ENCODE measurements at regions not wholly inside any gene's neighbourhood (a gene's known extent, or its start where the extent isn't known, plus 50 kb on each side); places are given as distances from the start of the nearest gene placed in this dataset. TPM values are rescaled to one million over a fixed set of nuclear protein-coding genes. Genes with fewer than 3 reads are reported as not detected.

DNA sequence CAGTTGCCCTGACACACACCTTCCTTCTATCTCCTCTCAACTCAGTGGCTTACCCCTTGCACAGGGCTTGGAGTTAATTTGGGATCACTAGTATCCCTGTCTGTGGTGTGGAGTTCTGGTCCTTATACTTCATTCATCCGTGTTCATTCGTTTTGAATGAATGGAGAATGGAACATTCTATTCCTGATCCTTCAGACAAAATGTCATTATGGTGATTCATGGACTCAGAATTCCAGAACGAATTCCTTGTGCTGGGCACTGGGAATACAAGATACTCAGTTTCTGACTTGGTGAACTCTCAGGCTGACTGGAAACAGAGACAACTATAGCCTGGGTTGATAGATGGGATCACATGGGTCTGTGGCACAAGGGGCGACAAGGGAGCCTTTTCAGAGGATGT, 49.9 kb upstream of the TRABD2B start:
- no peak overlapping the region for H3K4me3 ChIP-seq (ENCODE audit: low read depth, low read length)
- CTCF ChIA-PET = no interaction called here
- no peaks in the 10 kb centered on the region for H3K27me3 ChIP-seq (ENCODE audit: control insufficient read depth, insufficient read depth, low read length)
- POLR2A ChIA-PET = no interaction called here
- H3K36me3 ChIP-seq (ENCODE audit: control insufficient read depth, insufficient read depth, low read length) = no peaks in the 10 kb centered on the region
- no peak for DNase-seq (ENCODE audit: low read depth)
- TF ChIP-seq, protein P1, sequence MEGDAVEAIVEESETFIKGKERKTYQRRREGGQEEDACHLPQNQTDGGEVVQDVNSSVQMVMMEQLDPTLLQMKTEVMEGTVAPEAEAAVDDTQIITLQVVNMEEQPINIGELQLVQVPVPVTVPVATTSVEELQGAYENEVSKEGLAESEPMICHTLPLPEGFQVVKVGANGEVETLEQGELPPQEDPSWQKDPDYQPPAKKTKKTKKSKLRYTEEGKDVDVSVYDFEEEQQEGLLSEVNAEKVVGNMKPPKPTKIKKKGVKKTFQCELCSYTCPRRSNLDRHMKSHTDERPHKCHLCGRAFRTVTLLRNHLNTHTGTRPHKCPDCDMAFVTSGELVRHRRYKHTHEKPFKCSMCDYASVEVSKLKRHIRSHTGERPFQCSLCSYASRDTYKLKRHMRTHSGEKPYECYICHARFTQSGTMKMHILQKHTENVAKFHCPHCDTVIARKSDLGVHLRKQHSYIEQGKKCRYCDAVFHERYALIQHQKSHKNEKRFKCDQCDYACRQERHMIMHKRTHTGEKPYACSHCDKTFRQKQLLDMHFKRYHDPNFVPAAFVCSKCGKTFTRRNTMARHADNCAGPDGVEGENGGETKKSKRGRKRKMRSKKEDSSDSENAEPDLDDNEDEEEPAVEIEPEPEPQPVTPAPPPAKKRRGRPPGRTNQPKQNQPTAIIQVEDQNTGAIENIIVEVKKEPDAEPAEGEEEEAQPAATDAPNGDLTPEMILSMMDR (IDR thresholded peaks at IDR 0.05; ENCODE audit: insufficient read depth, low read depth, low read length) = no peak

Small RNA genes in the stretch of these regions (small RNA-seq; reads per million reads assigned to genes)
- not detected for gene CYP46A4P (ENCODE audit: insufficient read length, low read depth, low replicate concordance)
